ENCODE measurements at regions not wholly inside any gene's neighbourhood (a gene's known extent, or its start where the extent isn't known, plus 50 kb on each side); places are given as distances from the start of the nearest gene placed in this dataset.

DNA sequence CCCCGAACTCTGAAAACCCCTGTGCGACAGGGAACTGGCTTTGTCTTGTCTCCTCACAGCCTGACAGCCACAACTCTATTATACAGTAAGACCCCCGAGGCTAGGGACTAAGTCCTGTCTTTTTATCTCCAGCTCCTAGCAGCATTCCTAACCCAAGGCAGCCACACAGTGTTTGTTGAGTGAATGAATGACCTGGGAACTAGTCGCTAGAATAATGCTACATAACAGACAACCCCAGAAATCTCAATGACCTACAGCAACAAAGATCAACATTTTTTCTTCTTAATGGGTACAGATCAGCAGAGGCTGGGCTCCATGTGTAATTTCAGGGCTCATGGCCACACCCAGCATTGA, 71.4 kb upstream of the TNRC6C start:
- no peaks in the 10 kb centered on the region for H3K79me2 ChIP-seq (ENCODE audit: insufficient read depth, low read length)
- TF ChIP-seq EZH2phosphoT487 (conservative IDR thresholded peaks at IDR 0.05; ENCODE audit: low read length): no peak
- TF ChIP-seq, protein P1, sequence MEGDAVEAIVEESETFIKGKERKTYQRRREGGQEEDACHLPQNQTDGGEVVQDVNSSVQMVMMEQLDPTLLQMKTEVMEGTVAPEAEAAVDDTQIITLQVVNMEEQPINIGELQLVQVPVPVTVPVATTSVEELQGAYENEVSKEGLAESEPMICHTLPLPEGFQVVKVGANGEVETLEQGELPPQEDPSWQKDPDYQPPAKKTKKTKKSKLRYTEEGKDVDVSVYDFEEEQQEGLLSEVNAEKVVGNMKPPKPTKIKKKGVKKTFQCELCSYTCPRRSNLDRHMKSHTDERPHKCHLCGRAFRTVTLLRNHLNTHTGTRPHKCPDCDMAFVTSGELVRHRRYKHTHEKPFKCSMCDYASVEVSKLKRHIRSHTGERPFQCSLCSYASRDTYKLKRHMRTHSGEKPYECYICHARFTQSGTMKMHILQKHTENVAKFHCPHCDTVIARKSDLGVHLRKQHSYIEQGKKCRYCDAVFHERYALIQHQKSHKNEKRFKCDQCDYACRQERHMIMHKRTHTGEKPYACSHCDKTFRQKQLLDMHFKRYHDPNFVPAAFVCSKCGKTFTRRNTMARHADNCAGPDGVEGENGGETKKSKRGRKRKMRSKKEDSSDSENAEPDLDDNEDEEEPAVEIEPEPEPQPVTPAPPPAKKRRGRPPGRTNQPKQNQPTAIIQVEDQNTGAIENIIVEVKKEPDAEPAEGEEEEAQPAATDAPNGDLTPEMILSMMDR (IDR thresholded peaks at IDR 0.05; ENCODE audit: insufficient read depth, low read length, poor library complexity, severe bottlenecking): no peak
- no peak overlapping the region for H2AFZ ChIP-seq (ENCODE audit: low read depth, low read length, severe bottlenecking)
- H3K36me3 ChIP-seq (ENCODE audit: low read length): no peaks in the 10 kb centered on the region
- H3K27ac ChIP-seq (ENCODE audit: low read depth, low read length): no peak overlapping the region
- no peaks in the 10 kb centered on the region for H3F3A ChIP-seq (ENCODE audit: insufficient read depth)
- no peaks in the 10 kb centered on the region for H4K20me1 ChIP-seq (ENCODE audit: low read depth, low read length)
- no peaks in the 10 kb centered on the region for H3K9me3 ChIP-seq (ENCODE audit: insufficient read depth, low read length)
- H3K9ac ChIP-seq (ENCODE audit: low read length): no peak overlapping the region
- no peak overlapping the region for H3K4me2 ChIP-seq (ENCODE audit: low read depth, low read length, poor library complexity, severe bottlenecking)
- H3K4me3 ChIP-seq (ENCODE audit: insufficient read depth, low read length, poor library complexity, severe bottlenecking): no peak overlapping the region
- H3K27me3 ChIP-seq (ENCODE audit: low read length): no peaks in the 10 kb centered on the region
- H3K9me2 ChIP-seq (replicated peaks; ENCODE audit: insufficient read depth, low read length): no peaks in the 10 kb centered on the region

DNA sequence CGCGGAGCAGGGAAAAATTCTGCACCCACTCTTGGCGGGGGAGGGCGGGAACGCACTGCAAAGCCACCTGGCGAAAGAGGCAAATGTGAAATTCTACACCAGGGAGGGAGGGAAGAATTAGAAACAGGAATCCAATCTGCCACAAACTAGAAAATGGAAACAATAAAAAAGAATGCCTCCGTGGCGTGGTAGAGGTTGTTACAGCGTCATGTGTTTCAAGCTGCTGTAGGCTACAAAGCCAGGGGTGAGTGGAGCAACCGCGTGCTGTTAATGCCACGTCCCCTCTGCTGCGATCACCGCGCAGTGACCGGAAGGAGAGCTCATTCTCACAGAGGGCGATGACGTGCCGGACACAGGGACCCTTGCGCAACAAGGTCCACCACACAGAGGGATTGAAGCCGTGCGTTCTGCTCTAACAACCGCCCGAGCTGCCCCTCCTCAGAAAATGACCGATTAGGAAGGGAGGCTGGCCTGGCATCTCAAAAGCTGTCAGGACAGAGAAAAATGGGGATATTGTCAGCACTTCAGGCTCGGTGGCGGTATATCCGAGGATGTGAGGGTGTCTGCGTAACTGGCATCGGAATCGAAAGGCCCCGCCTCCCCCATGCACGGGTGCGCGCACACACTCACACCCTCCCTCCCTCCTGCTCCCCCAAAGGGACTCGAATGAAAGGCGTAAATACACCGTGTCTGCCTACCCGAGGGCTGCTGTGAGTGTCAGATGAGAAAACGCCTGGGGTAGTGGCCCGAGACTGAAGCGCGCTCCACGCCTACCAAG, 70.8 kb upstream of the TNRC6C start:
- Histone ChIP-seq H3K27me3 (ENCODE audit: low read length) (no peaks in the 10 kb centered on the region), H3K9ac (ENCODE audit: low read length) (no peak overlapping the region), H3K9me2 (replicated peaks; ENCODE audit: insufficient read depth, low read length) (no peaks in the 10 kb centered on the region), H3F3A (ENCODE audit: insufficient read depth) (no peaks in the 10 kb centered on the region), H3K4me3 (ENCODE audit: insufficient read depth, low read length, poor library complexity, severe bottlenecking) (no peak overlapping the region), H3K9me3 (ENCODE audit: insufficient read depth, low read length) (no peaks in the 10 kb centered on the region), H3K79me2 (ENCODE audit: insufficient read depth, low read length) (no peaks in the 10 kb centered on the region), H3K4me2 (ENCODE audit: low read depth, low read length, poor library complexity, severe bottlenecking) (no peak overlapping the region), H4K20me1 (ENCODE audit: low read depth, low read length) (no peaks in the 10 kb centered on the region), H3K27ac (ENCODE audit: low read depth, low read length) (no peak overlapping the region), H2AFZ (ENCODE audit: low read depth, low read length, severe bottlenecking) (no peak overlapping the region), H3K36me3 (ENCODE audit: low read length) (no peaks in the 10 kb centered on the region)
- TF ChIP-seq, protein P1 (IDR thresholded peaks at IDR 0.05; ENCODE audit: insufficient read depth, low read length, poor library complexity, severe bottlenecking): no peak
- TF ChIP-seq EZH2phosphoT487 (conservative IDR thresholded peaks at IDR 0.05; ENCODE audit: low read length): no peak

DNA sequence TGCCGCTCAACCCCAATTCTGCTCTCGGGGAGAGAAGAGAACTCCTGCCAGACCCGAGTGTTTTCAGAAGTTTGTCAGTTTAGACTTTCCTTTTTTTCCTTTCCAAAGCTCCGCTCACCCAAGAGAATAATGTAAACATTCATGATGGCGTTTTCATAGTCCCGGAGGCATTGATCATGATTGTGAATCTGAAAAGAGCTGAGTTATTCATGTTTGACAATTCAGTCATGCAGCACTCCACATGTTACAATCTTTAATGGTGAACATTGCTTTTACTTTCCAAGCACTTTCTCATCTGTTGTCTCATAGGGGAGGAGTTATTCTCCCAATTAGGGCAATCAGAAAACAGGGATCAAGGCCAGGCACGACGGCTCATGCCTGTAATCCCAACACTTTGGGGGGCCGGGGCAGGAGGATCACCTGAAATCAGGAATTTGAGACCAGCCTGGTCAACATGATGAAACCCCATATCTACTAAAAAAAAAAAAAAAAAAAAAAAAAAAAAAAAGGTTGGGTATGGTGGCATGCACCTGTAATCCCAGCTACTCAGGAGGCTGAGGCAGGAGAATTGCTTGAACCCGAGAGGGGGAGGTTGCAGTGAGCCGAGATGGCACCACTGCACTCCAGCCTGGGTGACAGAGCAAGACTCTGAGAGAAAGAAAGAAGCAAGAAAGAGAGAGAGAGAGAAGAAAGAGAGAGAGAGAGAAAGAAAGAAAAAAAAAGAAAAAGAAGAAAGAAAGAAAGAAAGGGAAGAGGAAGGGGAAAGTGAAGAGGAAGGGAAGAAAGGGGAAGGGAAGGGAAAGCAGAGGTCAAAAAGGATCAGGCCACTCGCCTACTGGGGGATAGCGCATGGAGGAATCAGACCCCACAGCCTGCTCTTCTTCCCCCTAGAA, 70.0 kb upstream of the TNRC6C start:
- Histone ChIP-seq H3K36me3 (ENCODE audit: low read length) (no peaks in the 10 kb centered on the region), H3K79me2 (ENCODE audit: insufficient read depth, low read length) (no peaks in the 10 kb centered on the region), H3F3A (ENCODE audit: insufficient read depth) (no peaks in the 10 kb centered on the region), H3K4me3 (ENCODE audit: insufficient read depth, low read length, poor library complexity, severe bottlenecking) (no peak overlapping the region), H4K20me1 (ENCODE audit: low read depth, low read length) (no peaks in the 10 kb centered on the region), H3K9me3 (ENCODE audit: insufficient read depth, low read length) (no peaks in the 10 kb centered on the region), H3K4me2 (ENCODE audit: low read depth, low read length, poor library complexity, severe bottlenecking) (no peak overlapping the region), H3K27ac (ENCODE audit: low read depth, low read length) (no peak overlapping the region), H3K9me2 (replicated peaks; ENCODE audit: insufficient read depth, low read length) (no peaks in the 10 kb centered on the region), H2AFZ (ENCODE audit: low read depth, low read length, severe bottlenecking) (no peak overlapping the region), H3K27me3 (ENCODE audit: low read length) (no peaks in the 10 kb centered on the region), H3K9ac (ENCODE audit: low read length) (no peak overlapping the region)
- TF ChIP-seq, protein P1 (IDR thresholded peaks at IDR 0.05; ENCODE audit: insufficient read depth, low read length, poor library complexity, severe bottlenecking): no peak
- no peak for TF ChIP-seq EZH2phosphoT487 (conservative IDR thresholded peaks at IDR 0.05; ENCODE audit: low read length)
